ENCODE measurements at regions not wholly inside any gene's neighbourhood (a gene's known extent, or its start where the extent isn't known, plus 50 kb on each side); places are given as distances from the start of the nearest gene placed in this dataset.

DNA sequence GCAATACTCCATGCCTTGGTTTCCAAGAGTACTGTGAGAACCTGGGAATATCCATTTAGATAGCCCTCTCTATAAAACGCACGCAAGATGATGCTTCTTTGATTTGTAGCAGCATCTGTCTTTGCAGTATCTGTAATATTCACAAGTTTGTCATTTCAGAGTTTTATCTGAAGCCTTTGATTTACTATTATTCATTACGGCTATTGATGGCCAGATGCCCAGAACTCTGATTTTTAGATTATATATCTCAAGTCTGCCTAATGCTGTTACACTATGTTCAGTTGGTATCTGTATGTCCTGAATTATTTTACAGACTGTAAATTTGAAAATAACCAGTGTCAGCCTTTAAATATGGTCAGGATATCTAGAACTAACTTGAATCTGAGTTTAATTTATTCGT, 233.3 kb downstream of the FAM170A start:
- CTCF ChIA-PET: no interaction called here
- no peaks in the 10 kb centered on the region for H3K4me1 Mint-ChIP-seq (ENCODE audit: low read depth, unreplicated experiment)
- H3K36me3 Mint-ChIP-seq (ENCODE audit: insufficient read depth, unreplicated experiment): no peaks in the 10 kb centered on the region
- intact Hi-C loops (cut with micrococcal nuclease; ENCODE audit: unreplicated experiment): no loop called here
- no peak for DNase-seq
- BruUV-seq (replicated peaks): no TSS peak
- no peaks in the 10 kb centered on the region for H3K9me3 Mint-ChIP-seq (ENCODE audit: low read depth, unreplicated experiment)
- TF ChIP-seq, protein P1, sequence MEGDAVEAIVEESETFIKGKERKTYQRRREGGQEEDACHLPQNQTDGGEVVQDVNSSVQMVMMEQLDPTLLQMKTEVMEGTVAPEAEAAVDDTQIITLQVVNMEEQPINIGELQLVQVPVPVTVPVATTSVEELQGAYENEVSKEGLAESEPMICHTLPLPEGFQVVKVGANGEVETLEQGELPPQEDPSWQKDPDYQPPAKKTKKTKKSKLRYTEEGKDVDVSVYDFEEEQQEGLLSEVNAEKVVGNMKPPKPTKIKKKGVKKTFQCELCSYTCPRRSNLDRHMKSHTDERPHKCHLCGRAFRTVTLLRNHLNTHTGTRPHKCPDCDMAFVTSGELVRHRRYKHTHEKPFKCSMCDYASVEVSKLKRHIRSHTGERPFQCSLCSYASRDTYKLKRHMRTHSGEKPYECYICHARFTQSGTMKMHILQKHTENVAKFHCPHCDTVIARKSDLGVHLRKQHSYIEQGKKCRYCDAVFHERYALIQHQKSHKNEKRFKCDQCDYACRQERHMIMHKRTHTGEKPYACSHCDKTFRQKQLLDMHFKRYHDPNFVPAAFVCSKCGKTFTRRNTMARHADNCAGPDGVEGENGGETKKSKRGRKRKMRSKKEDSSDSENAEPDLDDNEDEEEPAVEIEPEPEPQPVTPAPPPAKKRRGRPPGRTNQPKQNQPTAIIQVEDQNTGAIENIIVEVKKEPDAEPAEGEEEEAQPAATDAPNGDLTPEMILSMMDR (IDR thresholded peaks at IDR 0.05; ENCODE audit: unreplicated experiment): no peak
- H3K4me3 Mint-ChIP-seq (ENCODE audit: low read depth, unreplicated experiment): no peak overlapping the region
- H3K27me3 Mint-ChIP-seq (ENCODE audit: unreplicated experiment): no peaks in the 10 kb centered on the region
- no peak overlapping the region for H3K27ac Mint-ChIP-seq (ENCODE audit: unreplicated experiment)

DNA sequence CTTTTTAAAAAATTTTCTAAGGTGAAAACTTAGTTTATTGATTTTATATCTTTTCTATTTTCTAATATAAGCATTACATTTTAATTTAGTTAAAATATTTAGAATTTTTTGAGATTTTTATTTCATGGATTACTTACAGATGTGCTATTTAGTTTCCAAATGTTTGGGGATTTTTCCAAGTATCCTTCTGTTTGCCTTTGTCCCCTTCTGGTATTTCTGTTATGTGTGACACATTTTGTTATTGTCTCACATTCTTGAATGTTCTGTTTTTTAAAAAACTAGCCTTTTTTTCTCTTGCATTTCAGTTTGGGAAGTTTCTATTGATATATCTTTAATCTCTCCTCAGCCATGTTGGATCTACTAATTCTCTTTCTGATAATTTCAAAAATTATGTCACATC, 234.9 kb downstream of the FAM170A start:
- H3K27ac Mint-ChIP-seq (ENCODE audit: unreplicated experiment): no peak overlapping the region
- H3K9me3 Mint-ChIP-seq (ENCODE audit: low read depth, unreplicated experiment): no peaks in the 10 kb centered on the region
- TF ChIP-seq, protein P1 (IDR thresholded peaks at IDR 0.05; ENCODE audit: unreplicated experiment): no peak
- H3K4me3 Mint-ChIP-seq (ENCODE audit: low read depth, unreplicated experiment): no peak overlapping the region
- H3K4me1 Mint-ChIP-seq (ENCODE audit: low read depth, unreplicated experiment): no peaks in the 10 kb centered on the region
- H3K36me3 Mint-ChIP-seq (ENCODE audit: insufficient read depth, unreplicated experiment): no peaks in the 10 kb centered on the region
- CTCF ChIA-PET: no interaction called here
- no peaks in the 10 kb centered on the region for H3K27me3 Mint-ChIP-seq (ENCODE audit: unreplicated experiment)
- BruUV-seq (replicated peaks): no TSS peak
- intact Hi-C loops (cut with micrococcal nuclease; ENCODE audit: unreplicated experiment): no loop called here
- no peak for DNase-seq

GRCh38 chr5:119873611-119874010, 244.3 kb downstream of the FAM170A start:
- Mint-ChIP-seq H3K36me3 (ENCODE audit: insufficient read depth, unreplicated experiment) (no peaks in the 10 kb centered on the region), H3K27me3 (ENCODE audit: unreplicated experiment) (no peaks in the 10 kb centered on the region), H3K9me3 (ENCODE audit: low read depth, unreplicated experiment) (peaks cover 3% of the 10 kb centered on the region), H3K27ac (ENCODE audit: unreplicated experiment) (no peak overlapping the region), H3K4me1 (ENCODE audit: low read depth, unreplicated experiment) (no peaks in the 10 kb centered on the region), H3K4me3 (ENCODE audit: low read depth, unreplicated experiment) (no peak overlapping the region)
- TF ChIP-seq, protein P1 (IDR thresholded peaks at IDR 0.05; ENCODE audit: unreplicated experiment): no peak
- intact Hi-C loops (cut with micrococcal nuclease; ENCODE audit: unreplicated experiment): no loop called here
- BruUV-seq (replicated peaks): no TSS peak
- no peak for DNase-seq
- CTCF ChIA-PET: no interaction called here

- H3K4me1 Mint-ChIP-seq (ENCODE audit: low read depth, unreplicated experiment): no peaks in the 10 kb centered on the region
- DNase-seq: no peak
- no peaks in the 10 kb centered on the region for H3K27me3 Mint-ChIP-seq (ENCODE audit: unreplicated experiment)
- no peaks in the 10 kb centered on the region for H3K36me3 Mint-ChIP-seq (ENCODE audit: insufficient read depth, unreplicated experiment)
- no peak overlapping the region for H3K4me3 Mint-ChIP-seq (ENCODE audit: low read depth, unreplicated experiment)
- BruUV-seq (replicated peaks): no TSS peak
- no peaks in the 10 kb centered on the region for H3K9me3 Mint-ChIP-seq (ENCODE audit: low read depth, unreplicated experiment)
- TF ChIP-seq, protein P1 (IDR thresholded peaks at IDR 0.05; ENCODE audit: unreplicated experiment): no peak
- no peak overlapping the region for H3K27ac Mint-ChIP-seq (ENCODE audit: unreplicated experiment)
- CTCF ChIA-PET: no interaction called here
- intact Hi-C loops (cut with micrococcal nuclease; ENCODE audit: unreplicated experiment): no loop called here
These were observed 247.2 kb downstream of the FAM170A start for GRCh38 chr5:119876522-119876921.

- intact Hi-C loops (cut with micrococcal nuclease; ENCODE audit: unreplicated experiment): no loop called here
- Mint-ChIP-seq H3K27ac (ENCODE audit: unreplicated experiment) (no peak overlapping the region), H3K27me3 (ENCODE audit: unreplicated experiment) (no peaks in the 10 kb centered on the region), H3K4me1 (ENCODE audit: low read depth, unreplicated experiment) (no peaks in the 10 kb centered on the region), H3K4me3 (ENCODE audit: low read depth, unreplicated experiment) (no peak overlapping the region), H3K36me3 (ENCODE audit: insufficient read depth, unreplicated experiment) (no peaks in the 10 kb centered on the region), H3K9me3 (ENCODE audit: low read depth, unreplicated experiment) (no peaks in the 10 kb centered on the region)
- TF ChIP-seq, protein P1 (IDR thresholded peaks at IDR 0.05; ENCODE audit: unreplicated experiment): no peak
- CTCF ChIA-PET: no interaction called here
- no TSS peak for BruUV-seq (replicated peaks)
- DNase-seq: no peak
These were observed 249.4 kb downstream of the FAM170A start for GRCh38 chr5:119878712-119879111.
